GM12873 (cell line): ENCODE measurements at regions not wholly inside any gene's neighbourhood (a gene's known extent, or its start where the extent isn't known, plus 50 kb on each side); places are given as distances from the start of the nearest gene placed in this dataset.

Source experiments
- TF ChIP-seq, protein P1 (sequence below): IDR thresholded peaks from 2 replicates; pipeline ENCODE4 v1.5.1; 2012; ENCODE audit warnings: low read depth, mild to moderate bottlenecking, moderate library complexity, low read length, control low read depth; ENCODE audit not compliant: insufficient read depth; ENCODE audit errors: missing control alignments

DNA sequence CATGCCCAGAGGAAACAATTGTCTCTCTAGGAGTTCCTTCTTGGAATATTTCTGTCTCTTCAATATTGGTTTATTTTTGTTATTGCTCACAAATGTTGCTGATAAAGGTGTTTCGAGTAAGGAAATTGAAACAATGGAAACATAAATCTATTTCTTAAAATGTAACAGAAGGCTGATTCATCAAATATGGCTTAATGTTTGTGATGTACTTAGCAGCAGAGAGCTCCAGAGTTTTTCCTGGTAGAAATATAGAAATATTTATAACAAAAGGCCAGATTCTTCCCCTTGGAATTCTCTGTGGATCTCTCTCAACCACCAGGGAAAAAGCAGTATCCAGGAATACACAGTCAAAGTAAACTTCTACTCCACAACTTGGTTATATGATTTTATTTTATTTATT is 149.2 kb upstream of the LRIG3 start:
- TF ChIP-seq, protein P1, sequence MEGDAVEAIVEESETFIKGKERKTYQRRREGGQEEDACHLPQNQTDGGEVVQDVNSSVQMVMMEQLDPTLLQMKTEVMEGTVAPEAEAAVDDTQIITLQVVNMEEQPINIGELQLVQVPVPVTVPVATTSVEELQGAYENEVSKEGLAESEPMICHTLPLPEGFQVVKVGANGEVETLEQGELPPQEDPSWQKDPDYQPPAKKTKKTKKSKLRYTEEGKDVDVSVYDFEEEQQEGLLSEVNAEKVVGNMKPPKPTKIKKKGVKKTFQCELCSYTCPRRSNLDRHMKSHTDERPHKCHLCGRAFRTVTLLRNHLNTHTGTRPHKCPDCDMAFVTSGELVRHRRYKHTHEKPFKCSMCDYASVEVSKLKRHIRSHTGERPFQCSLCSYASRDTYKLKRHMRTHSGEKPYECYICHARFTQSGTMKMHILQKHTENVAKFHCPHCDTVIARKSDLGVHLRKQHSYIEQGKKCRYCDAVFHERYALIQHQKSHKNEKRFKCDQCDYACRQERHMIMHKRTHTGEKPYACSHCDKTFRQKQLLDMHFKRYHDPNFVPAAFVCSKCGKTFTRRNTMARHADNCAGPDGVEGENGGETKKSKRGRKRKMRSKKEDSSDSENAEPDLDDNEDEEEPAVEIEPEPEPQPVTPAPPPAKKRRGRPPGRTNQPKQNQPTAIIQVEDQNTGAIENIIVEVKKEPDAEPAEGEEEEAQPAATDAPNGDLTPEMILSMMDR = no peak

DNA sequence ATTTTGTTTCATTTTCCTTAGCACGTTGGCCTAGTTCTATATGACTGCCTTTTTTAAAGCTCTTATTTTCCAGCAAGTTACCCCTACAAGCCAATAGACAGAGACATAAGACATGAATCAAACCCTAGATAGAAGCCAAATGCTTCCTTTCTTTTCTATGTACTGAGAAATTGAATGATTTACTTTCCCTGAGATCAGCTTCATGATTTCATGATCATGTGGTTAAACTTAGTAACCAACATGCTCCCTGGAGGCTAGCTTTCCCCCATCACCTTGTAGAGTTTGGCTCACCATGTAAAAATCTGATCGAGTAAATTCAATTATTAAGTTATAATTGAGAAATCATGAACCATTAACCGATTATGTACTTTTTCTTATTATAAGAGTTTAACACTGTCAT is 148.1 kb upstream of the LRIG3 start:
- TF ChIP-seq, protein P1 = no peak

DNA sequence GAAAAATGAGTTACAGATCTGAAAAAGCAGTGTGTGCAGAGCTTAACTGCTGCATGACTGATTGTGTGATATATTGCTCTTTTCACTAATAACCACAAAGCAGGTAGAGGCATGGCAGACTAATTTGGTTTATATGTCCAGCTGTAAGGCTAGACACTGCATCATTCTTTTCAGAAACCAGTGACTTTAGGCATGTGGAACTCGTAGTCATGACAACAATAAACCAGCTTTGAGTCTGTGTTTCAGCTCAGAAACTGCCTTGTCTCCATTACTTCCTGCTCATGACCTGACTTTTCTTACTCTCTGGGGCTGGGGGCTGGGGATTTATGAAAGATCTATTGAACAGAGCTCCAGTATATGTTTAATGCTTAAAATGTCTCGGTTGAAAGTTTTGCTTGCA is 146.8 kb upstream of the LRIG3 start:
- TF ChIP-seq, protein P1 = no peak

DNA sequence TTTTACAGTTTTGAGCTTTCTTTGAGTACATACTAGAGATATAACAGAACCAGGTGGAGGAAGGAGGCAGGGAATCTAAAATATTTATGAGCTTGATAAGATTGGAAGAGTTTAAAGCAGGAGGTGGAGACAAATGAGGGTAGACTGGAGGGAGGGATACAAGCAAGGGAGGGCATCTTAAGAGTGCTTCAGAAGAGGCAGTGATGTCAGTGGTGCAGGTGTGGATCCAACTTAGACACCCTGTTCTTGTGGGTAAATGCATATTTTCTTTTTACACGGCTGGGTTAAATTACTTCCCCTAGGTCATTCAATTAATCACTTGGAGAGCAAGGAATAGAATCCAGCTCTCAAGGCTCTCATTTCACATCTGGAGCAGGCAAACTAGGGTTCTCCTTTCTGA is 146.1 kb upstream of the LRIG3 start:
- TF ChIP-seq, protein P1 = no peak

DNA sequence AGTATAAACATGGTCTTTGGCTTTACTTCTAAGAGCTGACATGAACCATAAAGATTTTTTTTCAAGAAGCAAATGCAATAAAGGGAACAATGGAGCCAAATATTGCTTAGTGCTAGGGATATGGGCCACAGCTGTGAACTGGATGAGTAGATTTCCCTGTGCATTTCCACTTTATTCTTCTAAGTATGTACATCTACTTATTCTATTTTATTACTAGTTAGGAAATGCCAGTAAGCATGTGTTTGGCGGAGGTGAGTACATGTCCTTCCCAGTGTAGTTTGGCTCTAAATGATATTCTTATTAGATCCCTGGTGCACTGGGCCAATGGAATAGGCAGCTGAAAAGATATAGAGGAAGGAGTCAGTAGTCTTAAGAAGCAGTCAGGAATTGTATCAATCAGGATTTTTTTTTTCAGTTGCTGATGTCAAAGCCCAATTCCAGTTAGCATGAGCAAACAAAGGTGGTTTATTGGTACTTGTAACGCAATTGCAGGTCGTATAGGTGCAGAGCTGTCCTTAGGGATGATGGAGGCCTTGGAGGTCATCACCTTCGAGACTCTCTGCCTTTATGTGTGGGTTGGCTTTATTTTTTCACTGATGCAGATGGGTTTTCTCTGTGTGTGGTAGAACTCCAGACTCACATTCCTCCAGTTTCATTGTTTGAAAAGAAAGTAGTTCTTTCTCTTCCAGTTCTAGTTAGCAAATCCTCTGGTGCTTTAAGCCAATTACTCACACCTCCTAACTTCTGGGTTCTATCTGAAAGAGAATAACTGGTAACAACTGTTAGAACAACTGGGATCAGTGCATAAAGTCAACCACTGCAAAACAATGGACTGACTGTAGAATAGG is 139.0 kb upstream of the LRIG3 start:
- TF ChIP-seq, protein P1 = no peak

DNA sequence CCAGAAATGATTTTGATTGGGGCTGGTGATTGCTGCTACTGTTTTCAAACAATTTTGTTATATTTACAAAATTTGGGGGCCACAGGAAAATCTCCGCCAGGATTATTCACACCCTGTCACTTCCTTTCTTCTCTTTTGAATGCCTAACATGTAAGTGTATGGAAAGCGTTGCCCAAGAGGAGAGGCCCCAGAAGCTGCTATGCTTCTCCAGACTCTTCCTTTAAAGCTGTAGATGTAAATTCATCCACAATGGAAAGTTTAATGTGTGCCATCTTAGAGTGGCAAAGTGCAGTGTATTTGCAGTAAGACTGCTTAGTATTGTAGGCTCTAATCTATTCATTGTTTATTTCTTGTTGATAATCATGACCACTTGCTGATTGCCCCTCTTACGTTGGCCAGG is 136.7 kb upstream of the LRIG3 start:
- TF ChIP-seq, protein P1 = no peak

DNA sequence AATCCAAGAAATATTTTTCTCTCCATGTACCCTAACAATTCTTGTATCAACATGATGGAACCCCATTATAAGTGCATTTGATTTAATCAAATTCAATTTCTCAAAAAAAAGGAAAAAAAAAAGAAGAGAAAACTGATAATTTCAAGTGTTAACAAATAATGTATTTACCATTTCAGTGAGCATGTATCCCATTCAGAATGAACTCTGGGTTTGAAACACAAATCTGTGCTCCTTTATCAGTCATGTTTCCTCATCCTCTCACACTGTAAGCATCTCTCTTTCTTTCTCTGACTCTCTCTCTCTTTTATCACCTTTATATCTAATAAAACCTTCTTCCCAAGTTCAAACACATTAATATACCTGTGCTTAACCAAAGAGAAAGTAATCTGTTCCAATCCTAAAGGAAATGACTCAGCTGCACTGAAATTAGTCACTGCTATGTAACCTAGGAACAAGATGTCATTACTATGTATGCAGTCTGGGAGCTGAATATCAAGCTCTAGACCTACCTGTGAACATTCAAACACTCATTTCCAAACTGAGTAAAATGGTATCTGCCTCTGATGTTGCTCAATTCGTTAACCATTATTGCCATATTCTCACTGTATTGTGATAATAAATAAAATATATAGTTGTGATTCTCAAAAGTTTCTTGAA is 135.0 kb upstream of the LRIG3 start:
- TF ChIP-seq, protein P1 = no peak
